Progenitor cell of endocrine pancreas (in vitro differentiated cells): ENCODE measurements at regions not wholly inside any gene's neighbourhood (a gene's known extent, or its start where the extent isn't known, plus 50 kb on each side); places are given as distances from the start of the nearest gene placed in this dataset.

Source experiments
- DNase-seq: peaks from one replicate; pipeline ENCODE4 v3.0.0; 2021; ENCODE audit warnings: low spot score; ENCODE audit not compliant: unreplicated experiment
- H3K27ac Mint-ChIP-seq: 2 replicates; pipeline ENCODE4 v1.8.0; 2021; ENCODE audit warnings: mild to moderate bottlenecking, moderate library complexity, mixed read lengths
- H3K27me3 Mint-ChIP-seq: 2 replicates; pipeline ENCODE4 v1.8.0; 2021; ENCODE audit warnings: mixed read lengths
- H3K36me3 Mint-ChIP-seq: 2 replicates; pipeline ENCODE4 v1.8.0; 2022; ENCODE audit warnings: mixed read lengths; ENCODE audit not compliant: insufficient read depth
- H3K4me1 Mint-ChIP-seq: 2 replicates; pipeline ENCODE4 v1.8.0; 2021; ENCODE audit warnings: low read depth, mixed read lengths
- H3K4me3 Mint-ChIP-seq: 2 replicates; pipeline ENCODE4 v1.8.0; 2021; ENCODE audit warnings: low read depth, mild to moderate bottlenecking, moderate library complexity, mixed read lengths
- H3K9me3 Mint-ChIP-seq: 2 replicates; pipeline ENCODE4 v1.8.0; 2021; ENCODE audit warnings: low read depth, mixed read lengths
- CTCF ChIP-seq: fragments of 200-600 bp; sonication (generic); IDR thresholded peaks from one replicate; pipeline ENCODE4 v1.5.0; 2021; ENCODE audit warnings: antibody characterized with exemption, mild to moderate bottlenecking; ENCODE audit not compliant: unreplicated experiment

GRCh38 chr1:38328278-38329035, 281.9 kb upstream of the POU3F1 start:
- Mint-ChIP-seq H3K4me1 (peaks cover 7% of the 10 kb centered on the region), H3K36me3 (no peaks in the 10 kb centered on the region), H3K4me3 (no peak overlapping the region), H3K27me3 (peaks cover 22% of the 10 kb centered on the region), H3K9me3 (peaks cover 5% of the 10 kb centered on the region), H3K27ac (no peak overlapping the region)
- no peak for DNase-seq
- no peak for TF ChIP-seq CTCF

- H3K4me3 Mint-ChIP-seq: no peak overlapping the region
- H3K4me1 Mint-ChIP-seq: peaks cover 7% of the 10 kb centered on the region
- H3K27ac Mint-ChIP-seq: no peak overlapping the region
- H3K36me3 Mint-ChIP-seq: no peaks in the 10 kb centered on the region
- peaks cover 5% of the 10 kb centered on the region for H3K9me3 Mint-ChIP-seq
- DNase-seq: no peak
- no peak for TF ChIP-seq CTCF
- peaks cover 31% of the 10 kb centered on the region for H3K27me3 Mint-ChIP-seq
Observed at GRCh38 chr1:38327559-38327973, 281.0 kb upstream of the POU3F1 start.

GRCh38 chr1:38326856-38327255, 280.3 kb upstream of the POU3F1 start:
- Mint-ChIP-seq H3K9me3 (peaks cover 5% of the 10 kb centered on the region), H3K36me3 (no peaks in the 10 kb centered on the region), H3K4me1 (peaks cover 7% of the 10 kb centered on the region), H3K27me3 (peaks cover 31% of the 10 kb centered on the region), H3K4me3 (no peak overlapping the region), H3K27ac (no peak overlapping the region)
- no peak for DNase-seq
- TF ChIP-seq CTCF: no peak

GRCh38 chr1:38326135-38326534, 279.5 kb upstream of the POU3F1 start:
- H3K4me3 Mint-ChIP-seq: no peak overlapping the region
- DNase-seq: no peak
- H3K27me3 Mint-ChIP-seq: peaks cover 28% of the 10 kb centered on the region
- no peak overlapping the region for H3K27ac Mint-ChIP-seq
- TF ChIP-seq CTCF: no peak
- peaks cover 7% of the 10 kb centered on the region for H3K4me1 Mint-ChIP-seq
- no peaks in the 10 kb centered on the region for H3K36me3 Mint-ChIP-seq
- peaks cover 5% of the 10 kb centered on the region for H3K9me3 Mint-ChIP-seq

- Mint-ChIP-seq H3K4me3 (no peak overlapping the region), H3K27me3 (no peaks in the 10 kb centered on the region), H3K27ac (no peak overlapping the region), H3K36me3 (peaks cover 1% of the 10 kb centered on the region), H3K9me3 (peaks cover 17% of the 10 kb centered on the region), H3K4me1 (peaks cover 1% of the 10 kb centered on the region)
- no peak for TF ChIP-seq CTCF
- no peak for DNase-seq
Observed at GRCh38 chr1:38312753-38313152, 266.2 kb upstream of the POU3F1 start.
